Mammary epithelial cell (primary cell): ENCODE measurements at regions not wholly inside any gene's neighbourhood (a gene's known extent, or its start where the extent isn't known, plus 50 kb on each side); places are given as distances from the start of the nearest gene placed in this dataset.

Experiments used
- CTCF ChIP-seq, 2 donors: IDR thresholded peaks in 1 of 2; conservative IDR thresholded peaks in 1 of 2; 2 replicates each; pipeline ENCODE4 v1.5.1; 2011 to 2012; ENCODE audit warnings: inconsistent platforms in 2 of 2, low read length in 2 of 2, mild to moderate bottlenecking in 2 of 2, control low read depth in 1 of 2, low read depth in 1 of 2; ENCODE audit not compliant: insufficient read depth in 1 of 2; ENCODE audit errors: extremely low read depth in 1 of 2
- EZH2 ChIP-seq: IDR thresholded peaks from 2 replicates; pipeline ENCODE4 v1.6.1; 2012; ENCODE audit warnings: low read length, inconsistent platforms, borderline replicate concordance

- TF ChIP-seq CTCF (conservative IDR thresholded peaks at IDR 0.05 in 1 of 2, IDR thresholded peaks at IDR 0.05 in 1 of 2; ENCODE audit: extremely low read depth in 1 of 2, insufficient read depth in 1 of 2, low read depth in 1 of 2, low read length in 2 of 2) (no peak), EZH2 (no peak)
These were observed 69.6 kb upstream of the CCDC190 start for GRCh38 chr1:162930532-162930931.
